ENCODE measurements at regions not wholly inside any gene's neighbourhood (a gene's known extent, or its start where the extent isn't known, plus 50 kb on each side); places are given as distances from the start of the nearest gene placed in this dataset.

DNA sequence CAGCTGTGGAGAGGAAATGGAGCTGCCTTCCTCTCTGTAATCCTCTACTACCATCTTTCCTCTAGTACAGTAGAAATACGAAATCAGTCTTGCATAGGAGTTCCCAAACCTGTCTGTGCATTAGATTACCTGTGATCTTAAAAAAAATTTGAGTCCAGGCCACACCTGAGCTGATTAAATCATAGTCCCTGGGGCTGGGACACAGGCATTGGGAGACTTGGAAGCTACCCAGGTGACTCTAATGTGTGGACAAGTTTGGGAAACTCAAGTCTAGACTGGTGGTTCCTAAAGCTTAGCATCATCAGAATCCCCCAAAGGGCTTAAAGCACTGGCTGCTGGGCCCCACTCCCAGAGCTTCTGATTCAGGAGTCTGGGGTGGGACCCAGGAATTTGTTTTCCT, 152.7 kb upstream of the GLI3 start:
- H2AFZ ChIP-seq (ENCODE audit: low read depth, low read length): no peak overlapping the region
- H3K27me3 ChIP-seq (ENCODE audit: low read depth, low read length): no peaks in the 10 kb centered on the region
- no peaks in the 10 kb centered on the region for H3K9me3 ChIP-seq (ENCODE audit: insufficient read depth, low read length)
- H3K4me2 ChIP-seq (ENCODE audit: low read length): no peak overlapping the region
- no peaks in the 10 kb centered on the region for H3K36me3 ChIP-seq (replicated peaks; ENCODE audit: low read depth, low read length)
- no peaks in the 10 kb centered on the region for H4K20me1 ChIP-seq (ENCODE audit: insufficient read depth, low read length)
- no peak overlapping the region for H3K27ac ChIP-seq (ENCODE audit: low read length)
- H3K4me3 ChIP-seq (ENCODE audit: low read length): no peak overlapping the region
- no peaks in the 10 kb centered on the region for H3K4me1 ChIP-seq (ENCODE audit: low read length)
- TF ChIP-seq, protein P1, sequence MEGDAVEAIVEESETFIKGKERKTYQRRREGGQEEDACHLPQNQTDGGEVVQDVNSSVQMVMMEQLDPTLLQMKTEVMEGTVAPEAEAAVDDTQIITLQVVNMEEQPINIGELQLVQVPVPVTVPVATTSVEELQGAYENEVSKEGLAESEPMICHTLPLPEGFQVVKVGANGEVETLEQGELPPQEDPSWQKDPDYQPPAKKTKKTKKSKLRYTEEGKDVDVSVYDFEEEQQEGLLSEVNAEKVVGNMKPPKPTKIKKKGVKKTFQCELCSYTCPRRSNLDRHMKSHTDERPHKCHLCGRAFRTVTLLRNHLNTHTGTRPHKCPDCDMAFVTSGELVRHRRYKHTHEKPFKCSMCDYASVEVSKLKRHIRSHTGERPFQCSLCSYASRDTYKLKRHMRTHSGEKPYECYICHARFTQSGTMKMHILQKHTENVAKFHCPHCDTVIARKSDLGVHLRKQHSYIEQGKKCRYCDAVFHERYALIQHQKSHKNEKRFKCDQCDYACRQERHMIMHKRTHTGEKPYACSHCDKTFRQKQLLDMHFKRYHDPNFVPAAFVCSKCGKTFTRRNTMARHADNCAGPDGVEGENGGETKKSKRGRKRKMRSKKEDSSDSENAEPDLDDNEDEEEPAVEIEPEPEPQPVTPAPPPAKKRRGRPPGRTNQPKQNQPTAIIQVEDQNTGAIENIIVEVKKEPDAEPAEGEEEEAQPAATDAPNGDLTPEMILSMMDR (IDR thresholded peaks at IDR 0.05; ENCODE audit: low read depth, low read length): no peak
- no peak for TF ChIP-seq EZH2phosphoT487 (IDR thresholded peaks at IDR 0.05; ENCODE audit: low read depth)
- no peaks in the 10 kb centered on the region for H3K79me2 ChIP-seq (ENCODE audit: low read length)
- no peak overlapping the region for H3K9ac ChIP-seq (ENCODE audit: low read length)

DNA sequence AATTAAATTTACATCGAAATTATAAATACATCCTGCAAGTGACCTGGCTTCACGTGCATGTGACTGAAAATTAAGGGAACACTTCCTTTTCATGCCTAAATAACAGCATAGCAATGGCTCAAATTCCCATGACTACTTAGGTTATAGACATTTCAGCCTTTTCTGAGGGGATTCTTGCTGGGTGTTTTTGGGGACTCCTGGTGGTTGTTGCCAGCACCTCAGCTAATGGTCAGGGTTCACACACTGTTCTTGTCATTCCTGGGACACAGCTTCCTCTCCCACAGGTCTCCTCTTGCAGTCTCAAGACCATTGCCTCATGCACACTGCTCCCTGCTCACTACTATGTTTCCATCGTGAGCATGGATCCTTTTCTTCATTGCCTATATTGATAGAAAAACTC, 148.9 kb upstream of the GLI3 start:
- H3K36me3 ChIP-seq (replicated peaks; ENCODE audit: low read depth, low read length): no peaks in the 10 kb centered on the region
- H3K79me2 ChIP-seq (ENCODE audit: low read length): no peaks in the 10 kb centered on the region
- H3K27me3 ChIP-seq (ENCODE audit: low read depth, low read length): no peaks in the 10 kb centered on the region
- no peak overlapping the region for H3K9ac ChIP-seq (ENCODE audit: low read length)
- H3K4me2 ChIP-seq (ENCODE audit: low read length): no peak overlapping the region
- H4K20me1 ChIP-seq (ENCODE audit: insufficient read depth, low read length): no peaks in the 10 kb centered on the region
- no peaks in the 10 kb centered on the region for H3K9me3 ChIP-seq (ENCODE audit: insufficient read depth, low read length)
- no peak overlapping the region for H2AFZ ChIP-seq (ENCODE audit: low read depth, low read length)
- H3K27ac ChIP-seq (ENCODE audit: low read length): no peak overlapping the region
- H3K4me3 ChIP-seq (ENCODE audit: low read length): no peak overlapping the region
- no peak for TF ChIP-seq EZH2phosphoT487 (IDR thresholded peaks at IDR 0.05; ENCODE audit: low read depth)
- TF ChIP-seq, protein P1 (IDR thresholded peaks at IDR 0.05; ENCODE audit: low read depth, low read length): no peak
- no peaks in the 10 kb centered on the region for H3K4me1 ChIP-seq (ENCODE audit: low read length)

DNA sequence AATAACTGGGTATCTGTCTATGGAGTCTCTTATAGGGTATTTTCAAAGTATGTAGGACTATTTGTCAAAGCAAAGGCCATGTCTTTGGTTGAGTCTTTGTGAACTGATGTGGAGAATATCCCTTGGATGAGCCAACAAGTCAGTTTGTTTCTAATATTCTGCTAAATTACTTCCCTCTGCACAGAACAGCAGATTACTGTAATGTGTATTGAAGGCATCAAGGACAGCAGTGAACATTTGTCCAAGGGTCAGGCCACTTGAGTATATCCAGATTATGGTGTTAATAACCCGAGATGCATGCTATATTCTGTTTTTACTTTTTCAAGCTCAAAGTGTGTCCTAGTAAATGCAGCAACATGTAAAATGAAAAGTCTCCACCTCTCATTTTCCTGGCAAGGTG, 144.2 kb upstream of the GLI3 start:
- no peak overlapping the region for H3K4me2 ChIP-seq (ENCODE audit: low read length)
- H3K4me1 ChIP-seq (ENCODE audit: low read length): no peaks in the 10 kb centered on the region
- TF ChIP-seq, protein P1 (IDR thresholded peaks at IDR 0.05; ENCODE audit: low read depth, low read length): no peak
- TF ChIP-seq EZH2phosphoT487 (IDR thresholded peaks at IDR 0.05; ENCODE audit: low read depth): no peak

DNA sequence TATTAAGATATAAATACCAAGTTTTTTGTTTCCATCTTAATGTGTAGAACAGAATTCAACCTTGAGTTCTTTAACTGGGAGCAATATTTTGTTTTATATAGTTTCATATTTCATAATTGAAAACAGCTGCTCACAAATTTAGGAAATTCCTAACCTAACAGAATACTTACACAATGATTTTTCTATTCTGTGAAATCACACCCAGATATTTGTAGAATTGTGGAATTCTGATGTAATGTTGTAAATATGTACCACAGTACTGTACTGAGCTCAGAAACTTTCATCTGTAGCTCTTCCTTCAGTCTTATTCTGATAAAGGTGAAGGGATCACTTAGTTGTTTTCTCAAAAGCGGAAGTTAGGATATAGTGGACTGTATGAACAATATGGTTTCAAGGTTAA, 143.4 kb upstream of the GLI3 start:
- H3K4me3 ChIP-seq (ENCODE audit: low read length): no peak overlapping the region
- H3K79me2 ChIP-seq (ENCODE audit: low read length): no peaks in the 10 kb centered on the region
- no peak overlapping the region for H3K27ac ChIP-seq (ENCODE audit: low read length)
- H3K4me2 ChIP-seq (ENCODE audit: low read length): no peak overlapping the region
- H3K4me1 ChIP-seq (ENCODE audit: low read length): no peaks in the 10 kb centered on the region
- no peaks in the 10 kb centered on the region for H3K27me3 ChIP-seq (ENCODE audit: low read depth, low read length)
- no peak for TF ChIP-seq EZH2phosphoT487 (IDR thresholded peaks at IDR 0.05; ENCODE audit: low read depth)
- TF ChIP-seq, protein P1 (IDR thresholded peaks at IDR 0.05; ENCODE audit: low read depth, low read length): no peak
- H3K9ac ChIP-seq (ENCODE audit: low read length): no peak overlapping the region
- no peaks in the 10 kb centered on the region for H3K36me3 ChIP-seq (replicated peaks; ENCODE audit: low read depth, low read length)
- H4K20me1 ChIP-seq (ENCODE audit: insufficient read depth, low read length): no peaks in the 10 kb centered on the region
- H2AFZ ChIP-seq (ENCODE audit: low read depth, low read length): no peak overlapping the region
- H3K9me3 ChIP-seq (ENCODE audit: insufficient read depth, low read length): no peaks in the 10 kb centered on the region

More for the DNA sequence above, 144.2 kb upstream of the GLI3 start:
- no peaks in the 10 kb centered on the region for H4K20me1 ChIP-seq (ENCODE audit: insufficient read depth, low read length)
- no peak overlapping the region for H3K27ac ChIP-seq (ENCODE audit: low read length)
- no peaks in the 10 kb centered on the region for H3K79me2 ChIP-seq (ENCODE audit: low read length)
- no peaks in the 10 kb centered on the region for H3K27me3 ChIP-seq (ENCODE audit: low read depth, low read length)
- H3K36me3 ChIP-seq (replicated peaks; ENCODE audit: low read depth, low read length): no peaks in the 10 kb centered on the region
- no peaks in the 10 kb centered on the region for H3K9me3 ChIP-seq (ENCODE audit: insufficient read depth, low read length)
- H2AFZ ChIP-seq (ENCODE audit: low read depth, low read length): no peak overlapping the region
- H3K9ac ChIP-seq (ENCODE audit: low read length): no peak overlapping the region
- no peak overlapping the region for H3K4me3 ChIP-seq (ENCODE audit: low read length)
